GM18517 (cell line): ENCODE measurements at regions not wholly inside any gene's neighbourhood (a gene's known extent, or its start where the extent isn't known, plus 50 kb on each side); places are given as distances from the start of the nearest gene placed in this dataset.

ENCODE experiments used
- ATAC-seq: cut with Tn5 transposase; IDR thresholded peaks from one replicate; pipeline ENCODE4 v1.9.1; 2021; ENCODE audit warnings: mild to moderate bottlenecking, moderate library complexity; ENCODE audit not compliant: unreplicated experiment

- no peak for ATAC-seq
Observed at GRCh38 chr6:62345446-62345845, 59.4 kb upstream of the KHDRBS2 start.

DNA sequence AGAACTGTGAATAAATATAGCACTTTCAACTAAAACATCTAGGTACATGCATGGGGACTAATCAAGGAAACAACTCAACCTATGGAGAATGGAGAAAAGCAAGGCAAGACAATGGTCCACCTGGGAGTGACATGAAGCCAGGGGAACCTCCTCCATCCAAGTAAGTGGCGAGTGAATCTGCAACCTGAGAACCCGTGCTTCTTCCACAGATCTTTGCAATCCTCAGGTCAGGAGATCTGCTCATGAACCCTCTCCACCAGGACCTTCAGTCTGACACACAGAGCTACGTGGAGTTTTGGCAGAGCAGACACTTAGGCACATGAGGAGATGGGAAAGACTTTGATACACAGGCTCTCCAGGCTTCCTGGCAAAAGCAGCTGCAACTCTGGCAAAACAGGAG, 58.8 kb upstream of the KHDRBS2 start:
- ATAC-seq: no peak

DNA sequence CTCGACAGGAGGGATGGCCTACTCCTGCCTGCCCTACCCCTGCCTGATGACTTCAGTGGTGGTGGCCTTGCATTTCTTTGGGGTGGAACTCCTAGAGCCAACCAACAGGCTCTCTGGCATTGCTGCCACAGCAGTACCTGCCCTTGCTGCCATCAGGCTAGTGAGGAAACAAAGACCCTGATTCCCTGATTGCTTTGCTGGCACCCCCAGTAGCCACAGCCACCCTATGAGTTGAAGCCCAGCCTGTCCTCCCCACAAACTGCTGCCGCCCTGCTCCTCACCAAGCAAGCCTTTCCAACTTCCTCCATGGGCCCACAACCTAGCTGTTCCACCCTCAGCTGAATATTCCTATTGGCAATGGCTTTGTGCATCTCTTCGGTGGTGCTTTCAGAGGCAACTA, 52.5 kb upstream of the KHDRBS2 start:
- ATAC-seq: no peak
